Thoracic aorta (tissue), 2 donors: ENCODE measurements at regions not wholly inside any gene's neighbourhood (a gene's known extent, or its start where the extent isn't known, plus 50 kb on each side); places are given as distances from the start of the nearest gene placed in this dataset.

Experiments
- ATAC-seq: fragments of 150-250 bp; one replicate; pipeline ENCODE4 v1.8.0; 2017; ENCODE audit warnings: low read depth; ENCODE audit not compliant: insufficient number of reproducible peaks, low FRiP score
- DNase-seq: peaks from one replicate; pipeline ENCODE4 v3.0.0-alpha.2; 2020; ENCODE audit warnings: low spot score
- H3K27ac ChIP-seq, 2 donors: fragments of 200-600 bp; sonication (generic); 1 replicate in 1 of 2; 2 replicates in 1 of 2; pipeline ENCODE4 v1.5.1; 2016; ENCODE audit warnings: mild to moderate bottlenecking in 2 of 2, moderate library complexity in 2 of 2
- H3K27me3 ChIP-seq: fragments of 200-600 bp; sonication (generic); replicated peaks from 2 replicates; pipeline ENCODE4 v1.6.0; 2016; ENCODE audit warnings: mild to moderate bottlenecking; ENCODE audit not compliant: insufficient read depth
- H3K36me3 ChIP-seq: fragments of 200-600 bp; sonication (generic); one replicate; pipeline ENCODE4 v1.5.1; 2016
- H3K4me1 ChIP-seq, 2 donors: fragments of 200-600 bp; sonication (generic); 1 replicate in 1 of 2; 2 replicates in 1 of 2; pipeline versions ENCODE4 v1.5.1 to v1.6.0; 2016; ENCODE audit warnings: low read depth in 2 of 2, mild to moderate bottlenecking in 1 of 2; ENCODE audit not compliant: control insufficient read depth in 1 of 2
- H3K4me3 ChIP-seq: fragments of 200-600 bp; sonication (generic); 2 replicates; pipeline ENCODE4 v1.5.1; 2016; ENCODE audit warnings: mild to moderate bottlenecking
- H3K9me3 ChIP-seq: fragments of 200-600 bp; sonication (generic); 2 replicates; pipeline ENCODE4 v1.5.1; 2016
- CTCF ChIP-seq: fragments of 200-600 bp; sonication (generic); IDR thresholded peaks from one replicate; pipeline ENCODE4 v1.5.1; 2019; ENCODE audit warnings: antibody characterized with exemption

DNA sequence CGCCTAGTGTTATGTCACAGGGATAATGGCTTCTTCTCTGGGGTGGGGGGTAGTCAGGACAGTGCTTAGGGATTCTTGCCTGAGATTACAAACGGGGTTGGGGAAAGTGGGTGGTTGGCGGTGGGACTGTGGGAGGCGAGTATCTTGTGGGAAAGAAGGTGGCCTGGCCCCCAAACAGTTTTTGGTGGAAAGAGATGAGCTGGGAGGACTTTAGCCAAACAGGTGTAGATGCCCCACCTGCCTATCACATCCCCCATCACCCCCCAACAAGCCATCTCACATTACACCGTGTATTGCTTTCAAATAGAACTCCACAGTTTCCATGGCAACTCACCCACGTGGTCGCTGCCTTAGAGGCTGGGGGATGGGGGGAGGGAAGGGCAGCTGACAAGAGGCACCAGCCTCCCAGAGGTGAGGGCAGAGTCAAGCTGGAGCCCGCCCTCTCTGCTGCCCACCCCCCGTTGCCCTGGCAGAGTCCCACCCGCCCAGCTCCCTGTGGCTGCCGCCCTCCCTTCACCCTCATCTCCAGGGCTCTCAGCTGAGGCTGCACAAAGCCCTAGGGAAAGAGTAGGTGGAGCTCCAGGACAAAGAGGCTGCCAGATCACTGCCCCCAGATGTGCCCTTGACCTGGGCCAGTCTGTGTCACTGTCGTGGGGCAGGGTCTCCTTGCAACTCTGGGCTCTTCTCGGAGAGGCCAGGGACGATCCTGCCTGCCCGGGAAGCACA, 98.3 kb downstream of the LRRC74A start:
- no peak for TF ChIP-seq CTCF
- Histone ChIP-seq H3K27ac (no peak overlapping the region), H3K4me1 (peaks cover 32 to 41% of the 10 kb centered on the region in 2 donors), H3K27me3 (no peaks in the 10 kb centered on the region), H3K4me3 (no peak overlapping the region), H3K9me3 (no peaks in the 10 kb centered on the region), H3K36me3 (no peaks in the 10 kb centered on the region)
- ATAC-seq (no peak), DNase-seq (no peak)

GRCh38 chr14:76923431-76924370, 97.5 kb downstream of the LRRC74A start:
- no peaks in the 10 kb centered on the region for H3K36me3 ChIP-seq
- no peak for TF ChIP-seq CTCF
- H3K27ac ChIP-seq, result no peak overlapping the region
- ATAC-seq (no peak), DNase-seq (no peak)
- H3K9me3 ChIP-seq, result no peaks in the 10 kb centered on the region
- H3K27me3 ChIP-seq, result no peaks in the 10 kb centered on the region
- H3K4me3 ChIP-seq, result no peak overlapping the region
- H3K4me1 ChIP-seq, result peaks cover 35 to 38% of the 10 kb centered on the region in 2 donors

DNA sequence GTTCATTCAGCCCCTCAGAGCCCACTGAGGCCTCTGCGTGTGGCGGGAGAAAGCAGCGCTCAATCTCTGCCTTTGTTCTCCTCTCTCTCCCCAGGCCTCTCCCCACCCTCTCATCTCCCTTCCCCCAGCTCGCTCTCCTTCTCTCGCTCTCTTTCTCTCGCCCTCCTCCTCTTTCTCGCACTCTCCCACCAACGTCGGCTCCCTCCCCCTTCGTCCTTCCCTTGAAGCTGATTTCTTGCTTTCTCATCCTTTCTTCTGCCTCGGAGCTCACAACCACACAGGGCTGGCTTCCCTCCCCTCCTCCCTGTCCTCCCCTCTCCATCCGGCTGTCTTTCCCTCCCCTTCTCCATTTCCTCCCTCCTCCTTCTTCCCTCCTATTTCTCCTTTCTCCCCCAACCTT, 96.4 kb downstream of the LRRC74A start:
- Histone ChIP-seq H3K36me3 (no peaks in the 10 kb centered on the region), H3K27ac (no peak overlapping the region), H3K4me1 (peaks cover 36 to 37% of the 10 kb centered on the region in 2 donors), H3K27me3 (no peaks in the 10 kb centered on the region), H3K4me3 (no peak overlapping the region), H3K9me3 (no peaks in the 10 kb centered on the region)
- DNase-seq (no peak), ATAC-seq (no peak)
- no peak for TF ChIP-seq CTCF

GRCh38 chr14:76922092-76922491, 95.9 kb downstream of the LRRC74A start:
- Histone ChIP-seq H3K4me3 (no peak overlapping the region), H3K9me3 (no peaks in the 10 kb centered on the region), H3K4me1 (peaks cover 36 to 37% of the 10 kb centered on the region in 2 donors), H3K27ac (no peak overlapping the region), H3K36me3 (no peaks in the 10 kb centered on the region), H3K27me3 (no peaks in the 10 kb centered on the region)
- no peak for TF ChIP-seq CTCF
- no peak for ATAC-seq
- no peak for DNase-seq

DNA sequence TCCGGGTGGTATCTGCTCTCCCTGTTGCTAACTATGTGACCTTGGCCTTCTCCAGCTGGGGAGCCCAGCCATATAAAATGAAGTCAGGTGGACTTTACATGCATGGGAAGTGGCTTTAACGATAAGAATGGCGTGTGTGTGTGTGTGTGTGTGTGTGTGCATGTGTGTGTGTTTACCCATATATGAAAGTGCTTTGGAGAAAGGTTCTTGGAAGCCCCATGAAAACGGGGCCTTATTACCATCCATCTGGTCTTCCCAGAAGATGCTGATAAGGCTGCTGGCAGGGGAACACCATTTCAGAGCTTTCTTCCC, 94.8 kb downstream of the LRRC74A start:
- Histone ChIP-seq H3K9me3 (no peaks in the 10 kb centered on the region), H3K4me3 (no peak overlapping the region), H3K4me1 (peaks cover 38 to 39% of the 10 kb centered on the region in 2 donors), H3K36me3 (no peaks in the 10 kb centered on the region), H3K27ac (no peak overlapping the region), H3K27me3 (no peaks in the 10 kb centered on the region)
- no peak for TF ChIP-seq CTCF
- no peak for DNase-seq
- no peak for ATAC-seq
